ENCODE measurements at regions not wholly inside any gene's neighbourhood (a gene's known extent, or its start where the extent isn't known, plus 50 kb on each side); places are given as distances from the start of the nearest gene placed in this dataset.

DNA sequence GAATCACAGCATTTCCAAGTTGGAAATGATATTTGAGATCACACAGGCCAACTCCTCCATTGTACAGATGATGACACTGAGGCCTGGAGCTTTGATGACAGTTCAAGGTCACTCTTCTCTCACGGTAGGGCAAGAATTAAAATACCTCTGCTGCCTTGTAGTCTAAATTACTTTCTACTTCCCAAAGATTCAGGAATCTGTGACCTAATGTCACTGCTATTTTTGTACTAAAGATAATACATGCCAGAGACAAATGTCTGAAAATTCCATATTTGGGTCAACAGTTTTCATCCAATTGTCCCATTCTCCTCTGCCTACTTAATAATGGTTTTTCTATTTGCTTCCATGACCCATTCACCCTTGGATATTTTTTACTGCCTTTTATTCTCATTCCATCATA is 160.0 kb downstream of the SOD2 start:
- Histone ChIP-seq H3K27ac (ENCODE audit: extremely low read depth, low read depth, low read length) (no peak overlapping the region), H3K4me3 (ENCODE audit: low read depth, low read length) (no peak overlapping the region), H3K4me1 (ENCODE audit: control insufficient read depth, insufficient read depth, low read length) (no peaks in the 10 kb centered on the region), H3K36me3 (ENCODE audit: control insufficient read depth in 2 of 2, insufficient read depth in 1 of 2, low read length in 2 of 2) (no peaks in the 10 kb centered on the region), H3K9me3 (ENCODE audit: control insufficient read depth, insufficient read depth, low read depth, low read length) (no peaks in the 10 kb centered on the region)
- TF ChIP-seq ZNF701 (tag by site-specific recombination; IDR thresholded peaks at IDR 0.05) = no peak
- TF ChIP-seq ZNF174 (tag by site-specific recombination; IDR thresholded peaks at IDR 0.05) = no peak
- TF ChIP-seq, protein P1, sequence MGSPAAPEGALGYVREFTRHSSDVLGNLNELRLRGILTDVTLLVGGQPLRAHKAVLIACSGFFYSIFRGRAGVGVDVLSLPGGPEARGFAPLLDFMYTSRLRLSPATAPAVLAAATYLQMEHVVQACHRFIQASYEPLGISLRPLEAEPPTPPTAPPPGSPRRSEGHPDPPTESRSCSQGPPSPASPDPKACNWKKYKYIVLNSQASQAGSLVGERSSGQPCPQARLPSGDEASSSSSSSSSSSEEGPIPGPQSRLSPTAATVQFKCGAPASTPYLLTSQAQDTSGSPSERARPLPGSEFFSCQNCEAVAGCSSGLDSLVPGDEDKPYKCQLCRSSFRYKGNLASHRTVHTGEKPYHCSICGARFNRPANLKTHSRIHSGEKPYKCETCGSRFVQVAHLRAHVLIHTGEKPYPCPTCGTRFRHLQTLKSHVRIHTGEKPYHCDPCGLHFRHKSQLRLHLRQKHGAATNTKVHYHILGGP (tag by site-specific recombination; IDR thresholded peaks at IDR 0.05) = no peak
- no peak for TF ChIP-seq ZNF830 (tag by site-specific recombination; IDR thresholded peaks at IDR 0.05; ENCODE audit: low read depth)
- no peak for TF ChIP-seq ZNF639 (tag by site-specific recombination; IDR thresholded peaks at IDR 0.05)
- TF ChIP-seq, protein P2, sequence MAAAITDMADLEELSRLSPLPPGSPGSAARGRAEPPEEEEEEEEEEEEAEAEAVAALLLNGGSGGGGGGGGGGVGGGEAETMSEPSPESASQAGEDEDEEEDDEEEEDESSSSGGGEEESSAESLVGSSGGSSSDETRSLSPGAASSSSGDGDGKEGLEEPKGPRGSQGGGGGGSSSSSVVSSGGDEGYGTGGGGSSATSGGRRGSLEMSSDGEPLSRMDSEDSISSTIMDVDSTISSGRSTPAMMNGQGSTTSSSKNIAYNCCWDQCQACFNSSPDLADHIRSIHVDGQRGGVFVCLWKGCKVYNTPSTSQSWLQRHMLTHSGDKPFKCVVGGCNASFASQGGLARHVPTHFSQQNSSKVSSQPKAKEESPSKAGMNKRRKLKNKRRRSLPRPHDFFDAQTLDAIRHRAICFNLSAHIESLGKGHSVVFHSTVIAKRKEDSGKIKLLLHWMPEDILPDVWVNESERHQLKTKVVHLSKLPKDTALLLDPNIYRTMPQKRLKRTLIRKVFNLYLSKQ (tag by site-specific recombination; IDR thresholded peaks at IDR 0.05; ENCODE audit: borderline replicate concordance) = no peak
- TF ChIP-seq ZNF670 (tag by site-specific recombination; IDR thresholded peaks at IDR 0.05; ENCODE audit: low read depth) = no peak
- TF ChIP-seq ZBTB11 (tag by site-specific recombination; conservative IDR thresholded peaks at IDR 0.05; ENCODE audit: low read depth) = no peak
- TF ChIP-seq GLIS1 (tag by site-specific recombination; IDR thresholded peaks at IDR 0.05) = no peak
- TF ChIP-seq ZNF184 (tag by site-specific recombination; IDR thresholded peaks at IDR 0.05) = no peak
- no peak for TF ChIP-seq ZNF354C (tag by site-specific recombination; IDR thresholded peaks at IDR 0.05; ENCODE audit: borderline replicate concordance, low read depth)
- no peak for TF ChIP-seq ZNF777 (tag by site-specific recombination; IDR thresholded peaks at IDR 0.05; ENCODE audit: borderline replicate concordance)
- CTCF ChIA-PET = interaction anchor here (0.5 to 0.6 kb wide), 3 partner anchors 8 to 331 kb away, joined by 3 to 5 read pairs (median 4); no protein-coding TSS in a partner anchor
- POLR2A ChIA-PET = interaction anchor here (0.6 kb wide), 1 partner anchor 223 kb away, joined by 4 read pairs; no protein-coding TSS in a partner anchor

GRCh38 chr6:159532155-159532554 is 160.9 kb downstream of the SOD2 start:
- CTCF ChIA-PET = interaction anchor here (0.6 kb wide), 1 partner anchor 330 kb away, joined by 3 read pairs; no protein-coding TSS in a partner anchor

More at GRCh38 chr6:159532155-159532554, 160.9 kb downstream of the SOD2 start:
- H3K9me3 ChIP-seq (ENCODE audit: control insufficient read depth, insufficient read depth, low read depth, low read length) = no peaks in the 10 kb centered on the region
- H3K36me3 ChIP-seq (ENCODE audit: control insufficient read depth in 2 of 2, insufficient read depth in 1 of 2, low read length in 2 of 2) = no peaks in the 10 kb centered on the region
- TF ChIP-seq, protein P3, sequence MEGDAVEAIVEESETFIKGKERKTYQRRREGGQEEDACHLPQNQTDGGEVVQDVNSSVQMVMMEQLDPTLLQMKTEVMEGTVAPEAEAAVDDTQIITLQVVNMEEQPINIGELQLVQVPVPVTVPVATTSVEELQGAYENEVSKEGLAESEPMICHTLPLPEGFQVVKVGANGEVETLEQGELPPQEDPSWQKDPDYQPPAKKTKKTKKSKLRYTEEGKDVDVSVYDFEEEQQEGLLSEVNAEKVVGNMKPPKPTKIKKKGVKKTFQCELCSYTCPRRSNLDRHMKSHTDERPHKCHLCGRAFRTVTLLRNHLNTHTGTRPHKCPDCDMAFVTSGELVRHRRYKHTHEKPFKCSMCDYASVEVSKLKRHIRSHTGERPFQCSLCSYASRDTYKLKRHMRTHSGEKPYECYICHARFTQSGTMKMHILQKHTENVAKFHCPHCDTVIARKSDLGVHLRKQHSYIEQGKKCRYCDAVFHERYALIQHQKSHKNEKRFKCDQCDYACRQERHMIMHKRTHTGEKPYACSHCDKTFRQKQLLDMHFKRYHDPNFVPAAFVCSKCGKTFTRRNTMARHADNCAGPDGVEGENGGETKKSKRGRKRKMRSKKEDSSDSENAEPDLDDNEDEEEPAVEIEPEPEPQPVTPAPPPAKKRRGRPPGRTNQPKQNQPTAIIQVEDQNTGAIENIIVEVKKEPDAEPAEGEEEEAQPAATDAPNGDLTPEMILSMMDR (tag by site-specific recombination; IDR thresholded peaks at IDR 0.05) = no peak
- no peak for TF ChIP-seq ZNF48 (tag by site-specific recombination; IDR thresholded peaks at IDR 0.05)
- POLR2A ChIA-PET = no interaction called here
- H3K4me1 ChIP-seq (ENCODE audit: control insufficient read depth, insufficient read depth, low read length) = no peaks in the 10 kb centered on the region
- no peak overlapping the region for H3K4me3 ChIP-seq (ENCODE audit: low read depth, low read length)
- H3K27ac ChIP-seq (ENCODE audit: extremely low read depth, low read depth, low read length) = no peak overlapping the region

All from HEK293 (cell line).